ENCODE measurements at regions not wholly inside any gene's neighbourhood (a gene's known extent, or its start where the extent isn't known, plus 50 kb on each side); places are given as distances from the start of the nearest gene placed in this dataset.
A peak's percentile ranks its signal among the peaks of the same experiment; 100 is the strongest.

DNA sequence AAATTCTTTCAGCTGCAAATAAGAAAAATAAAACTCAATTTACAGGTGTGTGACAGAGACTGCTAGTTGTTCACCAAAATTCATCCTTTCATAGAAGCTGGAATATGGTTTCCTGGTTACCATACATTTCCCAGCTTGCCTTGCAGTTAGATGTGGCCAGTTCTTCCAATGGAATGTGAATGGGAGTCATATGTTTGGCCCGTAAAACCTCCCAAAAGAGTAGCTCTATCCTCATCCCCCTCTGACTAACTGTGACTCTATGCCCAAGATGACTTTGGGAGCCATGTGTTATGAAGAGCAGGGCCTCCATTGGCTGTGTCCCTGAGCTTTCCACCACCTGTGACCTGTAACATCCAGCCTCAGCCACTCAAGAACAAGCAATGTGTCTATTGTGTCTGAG lies 90.6 kb upstream of the NGF start:
- WGBS, 2 donors, result 88 to 89% methylated on average over 1 of the region's 1 CpG
- H3K9me3 ChIP-seq, result no peaks in the 10 kb centered on the region
- peaks cover 0 to 13% (median 3%) of the 10 kb centered on the region in 4 donors for H3K4me1 ChIP-seq
- no peaks in the 10 kb centered on the region for H3K36me3 ChIP-seq
- H3K27ac ChIP-seq, result no peak overlapping the region
- no peaks in the 10 kb centered on the region for H3K27me3 ChIP-seq
- no peak overlapping the region for H3K4me3 ChIP-seq
- TF ChIP-seq EP300 (IDR thresholded peaks at IDR 0.05), result no peak
- TF ChIP-seq POLR2A (IDR thresholded peaks at IDR 0.05), result no peak
- TF ChIP-seq, protein P1, sequence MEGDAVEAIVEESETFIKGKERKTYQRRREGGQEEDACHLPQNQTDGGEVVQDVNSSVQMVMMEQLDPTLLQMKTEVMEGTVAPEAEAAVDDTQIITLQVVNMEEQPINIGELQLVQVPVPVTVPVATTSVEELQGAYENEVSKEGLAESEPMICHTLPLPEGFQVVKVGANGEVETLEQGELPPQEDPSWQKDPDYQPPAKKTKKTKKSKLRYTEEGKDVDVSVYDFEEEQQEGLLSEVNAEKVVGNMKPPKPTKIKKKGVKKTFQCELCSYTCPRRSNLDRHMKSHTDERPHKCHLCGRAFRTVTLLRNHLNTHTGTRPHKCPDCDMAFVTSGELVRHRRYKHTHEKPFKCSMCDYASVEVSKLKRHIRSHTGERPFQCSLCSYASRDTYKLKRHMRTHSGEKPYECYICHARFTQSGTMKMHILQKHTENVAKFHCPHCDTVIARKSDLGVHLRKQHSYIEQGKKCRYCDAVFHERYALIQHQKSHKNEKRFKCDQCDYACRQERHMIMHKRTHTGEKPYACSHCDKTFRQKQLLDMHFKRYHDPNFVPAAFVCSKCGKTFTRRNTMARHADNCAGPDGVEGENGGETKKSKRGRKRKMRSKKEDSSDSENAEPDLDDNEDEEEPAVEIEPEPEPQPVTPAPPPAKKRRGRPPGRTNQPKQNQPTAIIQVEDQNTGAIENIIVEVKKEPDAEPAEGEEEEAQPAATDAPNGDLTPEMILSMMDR (IDR thresholded peaks at IDR 0.05), result no peak
- no peak for DNase-seq (ENCODE audit: low spot score in 2 of 2)

DNA sequence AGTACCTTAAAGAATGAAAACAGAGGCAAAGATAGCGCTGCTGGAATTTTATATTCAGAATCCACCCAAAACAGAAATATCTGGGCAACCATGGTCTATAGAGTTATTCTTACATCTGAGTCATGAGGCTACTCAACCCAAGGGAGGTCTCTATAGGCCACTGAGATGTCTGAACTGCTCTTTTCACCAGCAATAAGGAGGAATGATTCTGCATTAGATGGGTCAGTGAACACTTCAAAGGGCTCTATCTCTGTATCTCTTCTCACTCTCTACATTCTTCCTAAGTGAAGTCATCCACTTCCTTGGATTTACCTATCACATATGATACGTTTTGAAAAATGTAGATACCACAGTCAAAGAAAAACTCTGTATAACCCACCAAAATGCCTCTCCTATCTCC lies 90.2 kb upstream of the NGF start:
- no peak overlapping the region for H3K4me3 ChIP-seq
- WGBS, 2 donors, result 91 to 92% methylated on average over 2 of the region's 2 CpGs
- no peaks in the 10 kb centered on the region for H3K9me3 ChIP-seq
- no peak for TF ChIP-seq POLR2A (IDR thresholded peaks at IDR 0.05)
- TF ChIP-seq, protein P1 (IDR thresholded peaks at IDR 0.05), result no peak
- no peak for TF ChIP-seq EP300 (IDR thresholded peaks at IDR 0.05)
- no peaks in the 10 kb centered on the region for H3K27me3 ChIP-seq
- H3K4me1 ChIP-seq, result peaks cover 0 to 13% (median 2%) of the 10 kb centered on the region in 4 donors
- no peaks in the 10 kb centered on the region for H3K36me3 ChIP-seq
- no peak for DNase-seq (ENCODE audit: low spot score in 2 of 2)
- no peak overlapping the region for H3K27ac ChIP-seq

DNA sequence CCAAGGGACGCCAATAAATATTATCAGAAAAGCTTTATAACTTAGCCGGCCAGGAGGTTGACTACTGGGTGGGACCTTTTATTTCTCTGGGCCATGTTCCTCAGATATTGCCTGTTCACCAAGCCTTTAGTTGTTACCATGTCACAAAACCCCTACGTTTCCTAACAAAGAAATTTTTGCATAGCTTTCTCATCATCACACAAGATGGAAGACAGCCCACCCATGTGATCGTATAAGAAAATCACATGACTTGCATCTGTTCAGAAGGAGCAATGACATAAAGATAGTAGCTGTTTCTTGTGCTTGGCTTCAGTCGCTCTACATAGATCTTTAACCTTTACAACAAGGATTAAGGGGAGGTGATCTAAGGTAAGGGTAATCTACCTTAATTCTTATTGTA lies 88.9 kb upstream of the NGF start:
- H3K4me3 ChIP-seq, result no peak overlapping the region

DNA sequence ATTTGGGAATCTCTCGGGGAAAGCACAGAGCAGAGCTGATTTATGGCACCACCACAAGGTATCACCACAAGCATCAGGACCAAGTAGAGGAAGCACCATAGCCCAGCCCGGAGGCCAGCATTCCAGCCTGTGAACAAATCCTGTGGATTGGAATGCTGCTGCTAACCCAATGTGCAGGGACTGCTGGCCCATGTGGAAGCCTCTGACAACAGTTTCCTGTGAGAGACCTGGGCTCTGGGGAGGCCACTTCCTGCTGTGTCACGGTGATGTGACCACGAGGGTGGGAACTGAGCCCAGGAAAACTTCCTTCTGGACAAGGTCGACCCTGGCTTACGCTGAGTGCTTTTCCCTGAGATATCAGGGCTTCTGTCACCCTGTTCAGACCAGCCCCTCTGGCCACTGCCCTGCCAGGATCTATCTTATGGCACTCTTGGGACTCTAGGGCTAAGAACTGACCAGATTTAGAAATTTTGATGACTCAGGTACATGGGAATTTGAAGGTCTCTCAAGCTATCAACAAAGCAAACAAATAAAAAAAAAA lies 88.3 kb upstream of the NGF start:
- Histone ChIP-seq H3K27ac (peak overlapping the region in 2 of 4 donors; percentile 19 to 33), H3K27me3 (no peaks in the 10 kb centered on the region), H3K4me3 (no peak overlapping the region), H3K4me1 (no peaks in the 10 kb centered on the region), H3K9me3 (no peaks in the 10 kb centered on the region), H3K36me3 (no peaks in the 10 kb centered on the region)
- 42 to 53% methylated on average over 6 of the region's 6 CpGs for WGBS, 2 donors
- DNase-seq (ENCODE audit: low spot score in 2 of 2), result peak; percentile 29 to 53
- peak in 1 of 2 donors; percentile 9 for TF ChIP-seq EP300 (IDR thresholded peaks at IDR 0.05)
- no peak for TF ChIP-seq POLR2A (IDR thresholded peaks at IDR 0.05)
- TF ChIP-seq, protein P1 (IDR thresholded peaks at IDR 0.05), result no peak

More for the DNA sequence above, 88.9 kb upstream of the NGF start:
- TF ChIP-seq, protein P1 (IDR thresholded peaks at IDR 0.05), result no peak
- TF ChIP-seq POLR2A (IDR thresholded peaks at IDR 0.05) (no peak), EP300 (IDR thresholded peaks at IDR 0.05) (no peak)
- peak overlapping the region in 1 of 4 donors; percentile 33 for H3K27ac ChIP-seq
- H3K4me1 ChIP-seq, result peaks cover 0 to 3% (median 0%) of the 10 kb centered on the region in 4 donors
- H3K9me3 ChIP-seq, result no peaks in the 10 kb centered on the region
- no peaks in the 10 kb centered on the region for H3K36me3 ChIP-seq
- DNase-seq (ENCODE audit: low spot score in 2 of 2), result no peak
- no peaks in the 10 kb centered on the region for H3K27me3 ChIP-seq
- 85 to 87% methylated on average over 5 of the region's 5 CpGs for WGBS, 2 donors

DNA sequence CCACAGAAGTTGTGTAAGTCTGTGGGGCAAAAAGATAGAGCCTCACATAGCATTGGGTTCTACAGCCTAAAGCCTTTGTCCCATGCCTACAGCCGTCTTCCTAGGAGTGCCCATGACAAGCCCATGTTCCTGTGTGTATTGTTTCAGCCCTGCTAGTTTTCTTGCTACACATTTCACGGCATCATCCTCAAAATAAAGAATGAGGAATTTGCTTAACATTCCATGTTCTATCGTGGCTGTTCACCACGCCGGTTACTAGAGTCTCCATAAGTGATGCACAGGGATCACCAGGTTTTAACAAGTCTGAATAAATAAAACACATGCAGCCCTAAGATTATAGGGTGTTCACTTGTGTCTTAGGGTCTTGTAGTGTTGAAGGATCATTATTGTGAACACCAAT lies 87.4 kb upstream of the NGF start:
- no peak overlapping the region for H3K4me3 ChIP-seq
- no peak for DNase-seq (ENCODE audit: low spot score in 2 of 2)
- 85 to 93% methylated on average over 5 of the region's 5 CpGs for WGBS, 2 donors
- no peak overlapping the region for H3K27ac ChIP-seq
- H3K9me3 ChIP-seq, result no peaks in the 10 kb centered on the region
- H3K4me1 ChIP-seq, result no peaks in the 10 kb centered on the region
- TF ChIP-seq EP300 (IDR thresholded peaks at IDR 0.05) (no peak), POLR2A (IDR thresholded peaks at IDR 0.05) (no peak)
- TF ChIP-seq, protein P1 (IDR thresholded peaks at IDR 0.05), result no peak
- no peaks in the 10 kb centered on the region for H3K36me3 ChIP-seq
- H3K27me3 ChIP-seq, result no peaks in the 10 kb centered on the region
